HepG2 (cell line): ENCODE measurements at regions not wholly inside any gene's neighbourhood (a gene's known extent, or its start where the extent isn't known, plus 50 kb on each side); places are given as distances from the start of the nearest gene placed in this dataset.

Experiments
- ATAC-seq: fragments of 200-7000 bp; cut with Tn5 transposase; 3 replicates; pipeline ENCODE4 v1.9.1; 2020; ENCODE audit warnings: mild to moderate bottlenecking, moderate library complexity
- BruUV-seq: library from RNA; stranded (reverse); fragments of 400-500 nt; replicated peaks from 2 replicates; lab custom pipeline; 2021; lab: Mats Ljungman, UMichigan
- CTCF ChIA-PET: fragments of 300-600 bp; formaldehyde crosslinking; extraction: SDS; loops from one replicate; lab custom pipeline; 2021; ENCODE audit warnings: low total read pairs, inconsistent platforms, low intra/inter-chr PET ratio; lab: Yijun Ruan, JAX
- POLR2A ChIA-PET: fragments of 350-600 bp; sonication (Branson Sonifier 250); formaldehyde crosslinking; loops from one replicate; lab custom pipeline; 2020; ENCODE audit warnings: antibody characterized with exemption, inconsistent platforms; lab: Yijun Ruan, JAX
- DNase-seq: peaks from one replicate; pipeline ENCODE4 v3.0.0-alpha.2; 2015; ENCODE audit warnings: low spot score
- FAIRE-seq: peaks from 3 replicates; lab custom pipeline; 2011; peaks lifted over from hg19 to GRCh38; lab: Jason Lieb, UNC
- H2AFZ ChIP-seq: one replicate; pipeline ENCODE4 v1.6.1; 2011; ENCODE audit warnings: low read length, inconsistent platforms
- H3K27ac ChIP-seq: fragments of 300-600 bp; 3 replicates; pipeline ENCODE4 v1.8.0; 2011; ENCODE audit warnings: mixed run types, mild to moderate bottlenecking, mixed read lengths, low read length, inconsistent platforms; ENCODE audit not compliant: insufficient read depth; ENCODE audit errors: extremely low read length
- H3K27me3 ChIP-seq, 2 experiments: fragments of 200-600 bp in 1 of 2; 2 replicates in 1 of 2; 3 replicates in 1 of 2; pipeline versions ENCODE4 v1.6.0 to v1.8.0; 2011; ENCODE audit warnings: low read length in 2 of 2, mild to moderate bottlenecking in 2 of 2, moderate library complexity in 2 of 2, inconsistent platforms in 1 of 2; ENCODE audit not compliant: insufficient read depth in 2 of 2, control insufficient read depth in 1 of 2
- H3K36me3 ChIP-seq, 2 experiments: fragments of 200-600 bp in 1 of 2; replicated peaks in 1 of 2; 2 replicates in 1 of 2; 3 replicates in 1 of 2; pipeline versions ENCODE4 v1.5.1 to v1.8.0; 2011; ENCODE audit warnings: low read length in 2 of 2, inconsistent platforms in 1 of 2; ENCODE audit not compliant: insufficient read depth in 2 of 2, control insufficient read depth in 1 of 2
- H3K4me1 ChIP-seq: 2 replicates; pipeline ENCODE4 v1.5.1; 2012; ENCODE audit warnings: low read length, inconsistent platforms; ENCODE audit not compliant: insufficient read depth
- H3K4me2 ChIP-seq: 2 replicates; pipeline ENCODE4 v1.6.0; 2011; ENCODE audit warnings: low read depth, low read length, inconsistent platforms
- H3K4me3 ChIP-seq, 3 experiments: fragments of 200-600 bp in 1 of 3; sonication (generic), shearing (Covaris generic) in 1 of 3; replicated peaks in 1 of 3; 2 replicates each; pipeline ENCODE4 v1.5.1; 2011 to 2016; ENCODE audit warnings: low read length in 3 of 3, inconsistent platforms in 2 of 3, low read depth in 2 of 3, mild to moderate bottlenecking in 2 of 3, control low read depth in 1 of 3, mixed read lengths in 1 of 3; ENCODE audit not compliant: insufficient read depth in 1 of 3
- H3K79me2 ChIP-seq: one replicate; pipeline ENCODE4 v1.6.1; 2011; ENCODE audit warnings: low read length, inconsistent platforms; ENCODE audit not compliant: insufficient read depth
- H3K9ac ChIP-seq: 2 replicates; pipeline ENCODE4 v1.6.0; 2011; ENCODE audit warnings: mild to moderate bottlenecking, low read depth, low read length, inconsistent platforms; ENCODE audit not compliant: insufficient read depth
- H3K9me3 ChIP-seq: 2 replicates; pipeline ENCODE4 v1.5.1; 2012; ENCODE audit warnings: mild to moderate bottlenecking, low read length
- H4K20me1 ChIP-seq: 2 replicates; pipeline ENCODE4 v1.6.0; 2011; ENCODE audit warnings: inconsistent platforms, mild to moderate bottlenecking, low read length, moderate library complexity; ENCODE audit not compliant: insufficient read depth
- AHDC1 ChIP-seq: sonication (generic); formaldehyde crosslinking; IDR thresholded peaks from 2 replicates; pipeline ENCODE4 v1.5.1; 2020; ENCODE audit warnings: mild to moderate bottlenecking, missing genetic modification reagents, borderline replicate concordance
- FOXA3 ChIP-seq: IDR thresholded peaks from 2 replicates; pipeline ENCODE4 v1.6.1; 2016; ENCODE audit warnings: missing genetic modification reagents, missing compliant biosample characterization
- HNRNPH1 ChIP-seq: fragments of 200-400 bp; formaldehyde crosslinking; optimal IDR thresholded peaks from 2 replicates; pipeline ENCODE3; 2017; ENCODE audit warnings: mild to moderate bottlenecking, low read depth, low read length
- LBX2 ChIP-seq: sonication (generic); formaldehyde crosslinking; IDR thresholded peaks from 2 replicates; pipeline ENCODE4 v1.5.0; 2020; ENCODE audit warnings: missing genetic modification reagents, mild to moderate bottlenecking, borderline replicate concordance
- PHF5A ChIP-seq: IDR thresholded peaks from one replicate; pipeline ENCODE4 v1.6.1; 2018; ENCODE audit warnings: low read depth, missing genetic modification reagents; ENCODE audit not compliant: unreplicated experiment
- TCF7 ChIP-seq: sonication (generic); IDR thresholded peaks from 2 replicates; pipeline ENCODE4 v1.6.1; 2016; ENCODE audit warnings: antibody characterized with exemption, low read depth
- THAP9 ChIP-seq: sonication (generic); formaldehyde crosslinking; IDR thresholded peaks from 2 replicates; pipeline ENCODE4; 2020; ENCODE audit warnings: missing genetic modification reagents, mild to moderate bottlenecking, borderline replicate concordance
- ZSCAN12 ChIP-seq: sonication (generic); formaldehyde crosslinking; IDR thresholded peaks from 2 replicates; pipeline ENCODE4 v1.9.0; 2021; ENCODE audit warnings: mild to moderate bottlenecking, missing genetic modification reagents
- WGBS: methylation state at CpG from one replicate; pipeline ENCODE4 v1.1.6; 2017; ENCODE audit warnings: low lambda C conversion rate; 5-methylcytosine and 5-hydroxymethylcytosine counted together
- in situ Hi-C: cut with HindIII; loops from 2 replicates; pipeline ENCODE4 v1.10.0; 2017; ENCODE audit warnings: low pct_unique_long_range_greater_than_20kb; ENCODE audit not compliant: extremely low pct_ligation_motif_present
- intact Hi-C: fragments of 100-400 bp; cut with micrococcal nuclease; formaldehyde crosslinking; loops from one replicate; pipeline ENCODE4 v1.10.0; 2022; ENCODE audit not compliant: unreplicated experiment

DNA sequence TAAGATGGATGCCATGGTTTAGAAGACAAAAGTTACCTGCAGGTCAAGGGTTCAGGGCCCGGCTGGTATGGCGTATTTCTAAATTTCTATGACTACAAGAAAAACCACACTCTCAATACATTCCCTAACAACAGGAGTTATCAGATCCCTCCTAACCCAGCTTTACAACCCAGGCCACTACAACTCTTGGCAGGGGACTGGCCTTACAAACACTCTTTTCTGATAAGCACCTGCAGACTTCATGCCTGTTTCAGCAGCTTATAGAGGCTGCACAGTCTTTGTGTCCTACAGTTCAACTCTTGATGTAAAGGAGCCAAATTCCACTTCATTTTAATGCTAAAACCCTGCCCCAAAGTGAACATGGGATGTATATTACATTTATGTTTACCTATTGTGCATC, 461.4 kb downstream of the SIPA1L2 start:
- in situ Hi-C loops (no loop called here), intact Hi-C loops (no loop called here)
- ATAC-seq = no peak
- Histone ChIP-seq H3K4me3 (no peak overlapping the region), H3K79me2 (no peaks in the 10 kb centered on the region), H3K9me3 (no peaks in the 10 kb centered on the region), H2AFZ (no peak overlapping the region), H3K9ac (no peak overlapping the region), H3K4me1 (peaks cover 15% of the 10 kb centered on the region), H4K20me1 (no peaks in the 10 kb centered on the region), H3K27me3 (peaks cover 0 to 4% of the 10 kb centered on the region in 2 experiments; a peak in 2 of 5 replicates), H3K4me2 (no peak overlapping the region), H3K36me3 (no peaks in the 10 kb centered on the region), H3K27ac (no peak overlapping the region)
- no TSS peak for BruUV-seq
- POLR2A ChIA-PET = no interaction called here
- WGBS = 19% methylated on average over 2 of the region's 2 CpGs
- FAIRE-seq = no peak
- no peak for DNase-seq
- TF ChIP-seq THAP9 (CRISPR knock-in tag) (no peak), LBX2 (CRISPR knock-in tag) (no peak), FOXA3 (CRISPR knock-in tag) (no peak), ZSCAN12 (CRISPR knock-in tag) (no peak), TCF7 (no peak)
- TF ChIP-seq, all 625 proteins: peak for 0
- CTCF ChIA-PET = no interaction called here

- H4K20me1 ChIP-seq = no peaks in the 10 kb centered on the region
- WGBS = 39% methylated on average over 4 of the region's 4 CpGs
- no TSS peak for BruUV-seq
- ChIA-PET POLR2A (no interaction called here), CTCF (no interaction called here)
- H3K27me3 ChIP-seq = peaks cover 0 to 4% of the 10 kb centered on the region in 2 experiments; a peak in 2 of 5 replicates
- DNase-seq (no peak), ATAC-seq (no peak), FAIRE-seq (no peak)
- no peak overlapping the region for H2AFZ ChIP-seq
- no peak overlapping the region for H3K4me3 ChIP-seq
- peaks cover 15% of the 10 kb centered on the region for H3K4me1 ChIP-seq
- H3K9ac ChIP-seq = no peak overlapping the region
- no peak overlapping the region for H3K4me2 ChIP-seq
- H3K9me3 ChIP-seq = no peaks in the 10 kb centered on the region
- in situ Hi-C loops = no loop called here
- H3K27ac ChIP-seq = no peak overlapping the region
- intact Hi-C loops = no loop called here
- no peaks in the 10 kb centered on the region for H3K36me3 ChIP-seq
- no peaks in the 10 kb centered on the region for H3K79me2 ChIP-seq
- TF ChIP-seq HNRNPH1 (no peak), AHDC1 (CRISPR knock-in tag) (no peak), PHF5A (CRISPR knock-in tag) (no peak)
Observed at GRCh38 chr1:232166942-232167341, 463.0 kb downstream of the SIPA1L2 start.
